Hepatocyte (in vitro differentiated cells): ENCODE measurements at regions not wholly inside any gene's neighbourhood (a gene's known extent, or its start where the extent isn't known, plus 50 kb on each side); places are given as distances from the start of the nearest gene placed in this dataset.

Experiments
- EZH2 ChIP-seq: fragments of 200-600 bp; sonication (generic); IDR thresholded peaks from 2 replicates; pipeline ENCODE4 v1.6.1; 2016; ENCODE audit warnings: antibody characterized with exemption, mild to moderate bottlenecking, borderline replicate concordance
- EZH2phosphoT487 ChIP-seq: fragments of 200-600 bp; sonication (generic); IDR thresholded peaks from one replicate; pipeline ENCODE4 v1.6.1; 2018; ENCODE audit warnings: antibody characterized with exemption, mild to moderate bottlenecking, low read depth, moderate library complexity; ENCODE audit not compliant: unreplicated experiment, severe bottlenecking
- TF ChIP-seq, protein P1 (sequence below): fragments of 200-600 bp; sonication (generic); IDR thresholded peaks from 2 replicates; pipeline ENCODE4 v1.5.1; 2016; ENCODE audit warnings: antibody characterized with exemption, mild to moderate bottlenecking; ENCODE audit not compliant: poor library complexity

DNA sequence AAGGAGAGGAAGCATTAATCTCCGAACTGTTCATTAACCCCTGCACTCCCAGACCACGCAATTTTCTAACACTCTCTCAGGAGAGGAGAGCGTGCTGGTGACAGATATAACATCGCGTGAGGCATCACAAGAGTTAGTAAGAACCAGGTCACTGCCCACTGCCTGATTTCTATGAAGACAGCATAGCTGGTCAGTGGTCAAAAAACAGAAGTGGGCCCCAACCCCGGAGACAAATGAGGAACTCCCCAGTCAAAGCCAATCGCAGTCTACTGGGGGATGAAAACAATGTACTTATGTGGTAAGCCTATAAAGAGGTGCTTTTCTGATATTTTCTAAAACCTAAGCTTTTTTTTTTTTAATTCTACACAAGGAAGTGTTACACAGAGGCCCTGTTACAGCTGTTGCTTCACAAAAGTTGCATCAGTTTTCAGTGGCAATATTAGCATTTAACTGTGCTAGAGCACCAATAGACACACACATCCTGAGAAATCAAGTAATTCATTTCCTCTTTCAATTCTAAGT is 231.8 kb upstream of the IRF2BP2 start:
- TF ChIP-seq EZH2phosphoT487 (no peak), EZH2 (no peak)
- TF ChIP-seq, protein P1, sequence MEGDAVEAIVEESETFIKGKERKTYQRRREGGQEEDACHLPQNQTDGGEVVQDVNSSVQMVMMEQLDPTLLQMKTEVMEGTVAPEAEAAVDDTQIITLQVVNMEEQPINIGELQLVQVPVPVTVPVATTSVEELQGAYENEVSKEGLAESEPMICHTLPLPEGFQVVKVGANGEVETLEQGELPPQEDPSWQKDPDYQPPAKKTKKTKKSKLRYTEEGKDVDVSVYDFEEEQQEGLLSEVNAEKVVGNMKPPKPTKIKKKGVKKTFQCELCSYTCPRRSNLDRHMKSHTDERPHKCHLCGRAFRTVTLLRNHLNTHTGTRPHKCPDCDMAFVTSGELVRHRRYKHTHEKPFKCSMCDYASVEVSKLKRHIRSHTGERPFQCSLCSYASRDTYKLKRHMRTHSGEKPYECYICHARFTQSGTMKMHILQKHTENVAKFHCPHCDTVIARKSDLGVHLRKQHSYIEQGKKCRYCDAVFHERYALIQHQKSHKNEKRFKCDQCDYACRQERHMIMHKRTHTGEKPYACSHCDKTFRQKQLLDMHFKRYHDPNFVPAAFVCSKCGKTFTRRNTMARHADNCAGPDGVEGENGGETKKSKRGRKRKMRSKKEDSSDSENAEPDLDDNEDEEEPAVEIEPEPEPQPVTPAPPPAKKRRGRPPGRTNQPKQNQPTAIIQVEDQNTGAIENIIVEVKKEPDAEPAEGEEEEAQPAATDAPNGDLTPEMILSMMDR: no peak
